ENCODE measurements at regions not wholly inside any gene's neighbourhood (a gene's known extent, or its start where the extent isn't known, plus 50 kb on each side); places are given as distances from the start of the nearest gene placed in this dataset.

GRCh38 chr1:75996196-75996595 lies 64.0 kb upstream of the ASB17 start:
- DNase-seq (no peak), ATAC-seq (no peak)
- H3K27me3 ChIP-seq, result peaks cover 0 to 4% (median 0%) of the 10 kb centered on the region in 7 donors
- no peak overlapping the region for H3K27ac ChIP-seq
- H3K36me3 ChIP-seq, result no peaks in the 10 kb centered on the region
- H3K4me3 ChIP-seq, result no peak overlapping the region
- no peak for TF ChIP-seq CTCF (IDR thresholded peaks at IDR 0.05)
- intact Hi-C loops (cut with DNase I), result loop anchor here in 3 of 10 donors (10.0 kb wide), 4 partner anchors 149 to 1139 kb away; no protein-coding TSS in a partner anchor
- H3K4me1 ChIP-seq, result no peaks in the 10 kb centered on the region
- H3K9me3 ChIP-seq, result no peaks in the 10 kb centered on the region
- WGBS, 2 donors, result 75 to 86% methylated on average over 1 of the region's 1 CpG

GRCh38 chr1:75999034-75999433 lies 66.8 kb upstream of the ASB17 start:
- Histone ChIP-seq H3K9me3 (no peaks in the 10 kb centered on the region), H3K4me3 (no peak overlapping the region), H3K36me3 (no peaks in the 10 kb centered on the region), H3K27me3 (peaks cover 0 to 4% (median 0%) of the 10 kb centered on the region in 7 donors), H3K27ac (no peak overlapping the region), H3K4me1 (no peaks in the 10 kb centered on the region)
- no peak for DNase-seq
- no peak for ATAC-seq
- intact Hi-C loops (cut with DNase I), result loop anchor here in 3 of 10 donors (10.0 kb wide), 4 partner anchors 146 to 1136 kb away; no protein-coding TSS in a partner anchor
- no peak for TF ChIP-seq CTCF (IDR thresholded peaks at IDR 0.05)
- WGBS, 2 donors, result 95 to 97% methylated on average over 2 of the region's 2 CpGs

DNA sequence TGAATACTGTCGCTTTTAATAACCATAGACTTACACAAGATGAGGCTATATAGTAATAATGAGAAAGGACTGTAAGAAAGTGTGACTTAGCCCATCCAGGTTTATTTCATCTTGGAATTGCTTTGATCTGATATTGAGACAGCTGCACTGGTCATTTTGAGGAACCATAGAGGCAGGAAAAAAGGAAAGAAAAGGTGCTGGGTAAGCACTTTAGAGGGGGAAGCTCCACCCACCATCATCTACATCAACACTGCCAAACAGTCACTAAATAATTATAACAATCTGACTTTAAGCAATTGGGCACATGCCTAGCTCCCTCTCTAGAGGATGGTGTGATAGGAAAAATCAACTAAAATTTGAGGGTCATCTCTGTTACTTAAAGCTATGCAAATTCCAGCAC lies 70.6 kb upstream of the ST6GALNAC3 start:
- intact Hi-C loops (cut with DNase I), result no loop called here
- Histone ChIP-seq H3K4me1 (no peaks in the 10 kb centered on the region), H3K36me3 (no peaks in the 10 kb centered on the region), H3K27ac (no peak overlapping the region), H3K27me3 (no peaks in the 10 kb centered on the region), H3K9me3 (no peaks in the 10 kb centered on the region), H3K4me3 (no peak overlapping the region)
- TF ChIP-seq CTCF (IDR thresholded peaks at IDR 0.05), result no peak
- ATAC-seq (no peak), DNase-seq (no peak)
- WGBS, 2 donors, result 95 to 98% methylated on average over 1 of the region's 1 CpG

- intact Hi-C loops (cut with DNase I), result no loop called here
- 82 to 86% methylated on average over 4 of the region's 4 CpGs for WGBS, 2 donors
- Histone ChIP-seq H3K4me3 (no peak overlapping the region), H3K9me3 (no peaks in the 10 kb centered on the region), H3K27ac (no peak overlapping the region), H3K27me3 (no peaks in the 10 kb centered on the region), H3K36me3 (no peaks in the 10 kb centered on the region), H3K4me1 (no peaks in the 10 kb centered on the region)
- ATAC-seq, result no peak
- DNase-seq, result no peak
- TF ChIP-seq CTCF (IDR thresholded peaks at IDR 0.05), result no peak
These were observed 68.8 kb upstream of the ST6GALNAC3 start for GRCh38 chr1:76005765-76006164.

Measured in heart right ventricle (tissue), 16 donors.